Central memory CD8-positive, alpha-beta T cell (primary cell): ENCODE measurements at regions not wholly inside any gene's neighbourhood (a gene's known extent, or its start where the extent isn't known, plus 50 kb on each side); places are given as distances from the start of the nearest gene placed in this dataset.

Source experiments
- ATAC-seq: fragments of 150-1000 bp; cut with Tn5 transposase; replicated peaks from 2 replicates; pipeline ENCODE4 v1.10.0; 2022; ENCODE audit warnings: mild to moderate bottlenecking, moderate FRiP score, moderate number of reproducible peaks; ENCODE audit not compliant: poor library complexity, severe bottlenecking; ENCODE audit errors: extremely low read depth
- DNase-seq, 2 donors: peaks; one replicate each; pipeline ENCODE4 v3.0.0; 2021; ENCODE audit warnings: low spot score in 2 of 2
- H3K27ac Mint-ChIP-seq: one replicate; pipeline ENCODE4 v1.8.0; 2022; ENCODE audit warnings: low read depth, mild to moderate bottlenecking, moderate library complexity, mixed read lengths
- H3K27me3 Mint-ChIP-seq: one replicate; pipeline ENCODE4 v1.8.0; 2022; ENCODE audit warnings: mixed read lengths
- H3K36me3 Mint-ChIP-seq: one replicate; pipeline ENCODE4 v1.8.0; 2022; ENCODE audit warnings: mild to moderate bottlenecking, moderate library complexity, mixed read lengths; ENCODE audit not compliant: insufficient read depth
- H3K4me1 Mint-ChIP-seq: one replicate; pipeline ENCODE4 v1.8.0; 2022; ENCODE audit warnings: mixed read lengths
- H3K4me3 Mint-ChIP-seq: one replicate; pipeline ENCODE4 v1.8.0; 2022; ENCODE audit warnings: mild to moderate bottlenecking, moderate library complexity, mixed read lengths
- H3K9me3 Mint-ChIP-seq: one replicate; pipeline ENCODE4 v1.8.0; 2022; ENCODE audit warnings: mixed read lengths

- Mint-ChIP-seq H3K27ac (no peak overlapping the region), H3K9me3 (no peaks in the 10 kb centered on the region), H3K4me1 (no peaks in the 10 kb centered on the region)
Observed at GRCh38 chrX:69110116-69110530, 55.1 kb downstream of the PJA1 start.

DNA sequence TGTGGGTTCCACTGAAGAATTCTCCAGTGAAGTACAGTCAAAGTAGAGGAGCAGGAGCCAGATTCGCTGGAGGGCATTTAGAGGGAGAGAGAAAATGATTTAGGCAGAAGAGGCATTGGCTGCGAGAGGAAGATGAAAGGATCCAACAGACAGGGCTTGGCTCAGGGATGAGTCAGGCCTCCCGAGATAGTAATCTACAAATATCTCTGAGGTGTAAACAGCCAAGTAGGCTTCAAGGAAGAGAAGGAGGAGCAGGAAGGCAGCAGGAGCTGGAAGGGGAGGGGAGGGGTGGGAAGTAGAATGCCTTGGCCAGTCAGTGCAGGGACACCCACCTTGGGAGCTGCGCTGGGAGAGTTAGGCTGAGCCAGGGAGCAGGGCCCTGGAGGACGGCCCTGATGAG lies 55.5 kb downstream of the PJA1 start:
- Mint-ChIP-seq H3K27ac (no peak overlapping the region), H3K4me1 (no peaks in the 10 kb centered on the region), H3K9me3 (no peaks in the 10 kb centered on the region), H3K36me3 (no peaks in the 10 kb centered on the region), H3K4me3 (no peak overlapping the region), H3K27me3 (no peaks in the 10 kb centered on the region)
- DNase-seq (no peak), ATAC-seq (no peak)

More at GRCh38 chrX:69110116-69110530, 55.1 kb downstream of the PJA1 start:
- Mint-ChIP-seq H3K27me3 (no peaks in the 10 kb centered on the region), H3K36me3 (no peaks in the 10 kb centered on the region), H3K4me3 (no peak overlapping the region)
- ATAC-seq (no peak), DNase-seq (no peak)

- DNase-seq (no peak), ATAC-seq (no peak)
- Mint-ChIP-seq H3K36me3 (no peaks in the 10 kb centered on the region), H3K27ac (no peak overlapping the region), H3K4me1 (no peaks in the 10 kb centered on the region), H3K27me3 (no peaks in the 10 kb centered on the region), H3K9me3 (no peaks in the 10 kb centered on the region), H3K4me3 (no peak overlapping the region)
Observed at GRCh38 chrX:69109036-69109663, 56.1 kb downstream of the PJA1 start.

- H3K27ac Mint-ChIP-seq = no peak overlapping the region
- no peaks in the 10 kb centered on the region for H3K4me1 Mint-ChIP-seq
- no peak overlapping the region for H3K4me3 Mint-ChIP-seq
- no peaks in the 10 kb centered on the region for H3K36me3 Mint-ChIP-seq
- no peak for ATAC-seq
- H3K27me3 Mint-ChIP-seq = no peaks in the 10 kb centered on the region
- DNase-seq = no peak
- no peaks in the 10 kb centered on the region for H3K9me3 Mint-ChIP-seq
Observed at GRCh38 chrX:69107747-69108401, 57.4 kb downstream of the PJA1 start.

DNA sequence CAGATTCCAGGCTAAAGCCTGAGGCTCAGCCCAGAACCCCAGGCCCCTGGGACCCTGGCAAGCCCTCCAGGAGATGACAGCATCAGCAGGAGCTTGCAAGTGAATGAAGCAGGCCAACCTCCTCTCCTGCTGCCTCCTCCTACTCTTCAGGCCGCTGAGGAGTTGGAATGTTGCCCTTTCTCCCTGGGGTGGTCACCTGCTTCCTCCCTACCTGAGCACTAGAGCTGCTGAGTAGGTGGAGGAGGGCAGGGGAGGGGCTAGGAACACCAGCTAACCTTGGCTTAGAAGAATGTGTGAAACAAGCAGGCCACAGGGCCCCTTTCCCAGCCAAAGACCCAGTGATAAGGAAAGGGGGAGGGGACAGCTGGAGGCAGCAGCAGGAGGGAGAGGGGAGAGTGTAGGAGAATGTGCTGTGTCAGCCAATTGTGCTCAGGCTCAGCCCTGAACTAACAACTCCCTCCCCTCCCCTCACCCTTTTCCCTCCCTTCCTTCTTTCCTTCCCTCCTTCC lies 58.0 kb downstream of the PJA1 start:
- DNase-seq (no peak), ATAC-seq (no peak)
- Mint-ChIP-seq H3K27ac (no peak overlapping the region), H3K36me3 (no peaks in the 10 kb centered on the region), H3K27me3 (no peaks in the 10 kb centered on the region), H3K9me3 (no peaks in the 10 kb centered on the region), H3K4me3 (no peak overlapping the region), H3K4me1 (no peaks in the 10 kb centered on the region)

GRCh38 chrX:69104756-69105434 lies 60.4 kb downstream of the PJA1 start:
- Mint-ChIP-seq H3K9me3 (no peaks in the 10 kb centered on the region), H3K27ac (no peak overlapping the region), H3K4me3 (no peak overlapping the region), H3K27me3 (no peaks in the 10 kb centered on the region), H3K36me3 (no peaks in the 10 kb centered on the region), H3K4me1 (no peaks in the 10 kb centered on the region)
- DNase-seq (no peak), ATAC-seq (no peak)

GRCh38 chrX:69103539-69103938 lies 61.7 kb downstream of the PJA1 start:
- ATAC-seq = no peak
- DNase-seq = no peak
- Mint-ChIP-seq H3K27me3 (no peaks in the 10 kb centered on the region), H3K27ac (no peak overlapping the region), H3K36me3 (no peaks in the 10 kb centered on the region), H3K9me3 (no peaks in the 10 kb centered on the region), H3K4me1 (no peaks in the 10 kb centered on the region), H3K4me3 (no peak overlapping the region)

GRCh38 chrX:69102612-69103194 lies 62.5 kb downstream of the PJA1 start:
- no peaks in the 10 kb centered on the region for H3K27me3 Mint-ChIP-seq
- no peaks in the 10 kb centered on the region for H3K9me3 Mint-ChIP-seq
- no peak for DNase-seq
- H3K4me3 Mint-ChIP-seq = no peak overlapping the region
- no peak overlapping the region for H3K27ac Mint-ChIP-seq
- ATAC-seq = no peak
- no peaks in the 10 kb centered on the region for H3K4me1 Mint-ChIP-seq
- no peaks in the 10 kb centered on the region for H3K36me3 Mint-ChIP-seq

GRCh38 chrX:69101683-69102251 lies 63.5 kb downstream of the PJA1 start:
- Mint-ChIP-seq H3K27ac (no peak overlapping the region), H3K4me1 (no peaks in the 10 kb centered on the region), H3K4me3 (no peak overlapping the region), H3K9me3 (no peaks in the 10 kb centered on the region), H3K27me3 (no peaks in the 10 kb centered on the region), H3K36me3 (no peaks in the 10 kb centered on the region)
- DNase-seq = no peak
- no peak for ATAC-seq

- Mint-ChIP-seq H3K27ac (no peak overlapping the region), H3K4me1 (no peaks in the 10 kb centered on the region), H3K36me3 (no peaks in the 10 kb centered on the region), H3K4me3 (no peak overlapping the region), H3K9me3 (no peaks in the 10 kb centered on the region), H3K27me3 (no peaks in the 10 kb centered on the region)
- ATAC-seq (no peak), DNase-seq (no peak)
Observed at GRCh38 chrX:69100478-69100877, 64.8 kb downstream of the PJA1 start.

- no peak overlapping the region for H3K27ac Mint-ChIP-seq
- DNase-seq (no peak), ATAC-seq (no peak)
- H3K4me1 Mint-ChIP-seq = no peaks in the 10 kb centered on the region
- H3K4me3 Mint-ChIP-seq = no peak overlapping the region
- H3K36me3 Mint-ChIP-seq = no peaks in the 10 kb centered on the region
- no peaks in the 10 kb centered on the region for H3K27me3 Mint-ChIP-seq
- H3K9me3 Mint-ChIP-seq = no peaks in the 10 kb centered on the region
Observed at GRCh38 chrX:69097451-69098236, 67.6 kb downstream of the PJA1 start.

GRCh38 chrX:69096963-69097362 lies 68.3 kb downstream of the PJA1 start:
- H3K4me1 Mint-ChIP-seq = no peaks in the 10 kb centered on the region
- H3K9me3 Mint-ChIP-seq = no peaks in the 10 kb centered on the region
- no peak overlapping the region for H3K27ac Mint-ChIP-seq
- no peaks in the 10 kb centered on the region for H3K36me3 Mint-ChIP-seq
- no peaks in the 10 kb centered on the region for H3K27me3 Mint-ChIP-seq
- ATAC-seq (no peak), DNase-seq (no peak)
- H3K4me3 Mint-ChIP-seq = no peak overlapping the region
